Esophagus muscularis mucosa (tissue), 3 donors: ENCODE measurements at regions not wholly inside any gene's neighbourhood (a gene's known extent, or its start where the extent isn't known, plus 50 kb on each side); places are given as distances from the start of the nearest gene placed in this dataset.

ENCODE experiments used
- POLR2A ChIP-seq: fragments of 450-650 bp; IDR thresholded peaks from one replicate; pipeline ENCODE4 v1.6.1; 2017; ENCODE audit warnings: antibody characterized with exemption, moderate library complexity, mild to moderate bottlenecking, low read depth
- TF ChIP-seq, protein P1 (sequence below), 3 experiments: fragments of 200-600 bp in 2 of 3; fragments of 450-650 bp in 1 of 3; sonication (generic) in 2 of 3; IDR thresholded peaks; one replicate each; pipeline ENCODE4 v1.5.1; 2017 to 2019; ENCODE audit warnings: antibody characterized with exemption in 3 of 3, mild to moderate bottlenecking in 2 of 3, moderate library complexity in 1 of 3

- TF ChIP-seq, protein P1, sequence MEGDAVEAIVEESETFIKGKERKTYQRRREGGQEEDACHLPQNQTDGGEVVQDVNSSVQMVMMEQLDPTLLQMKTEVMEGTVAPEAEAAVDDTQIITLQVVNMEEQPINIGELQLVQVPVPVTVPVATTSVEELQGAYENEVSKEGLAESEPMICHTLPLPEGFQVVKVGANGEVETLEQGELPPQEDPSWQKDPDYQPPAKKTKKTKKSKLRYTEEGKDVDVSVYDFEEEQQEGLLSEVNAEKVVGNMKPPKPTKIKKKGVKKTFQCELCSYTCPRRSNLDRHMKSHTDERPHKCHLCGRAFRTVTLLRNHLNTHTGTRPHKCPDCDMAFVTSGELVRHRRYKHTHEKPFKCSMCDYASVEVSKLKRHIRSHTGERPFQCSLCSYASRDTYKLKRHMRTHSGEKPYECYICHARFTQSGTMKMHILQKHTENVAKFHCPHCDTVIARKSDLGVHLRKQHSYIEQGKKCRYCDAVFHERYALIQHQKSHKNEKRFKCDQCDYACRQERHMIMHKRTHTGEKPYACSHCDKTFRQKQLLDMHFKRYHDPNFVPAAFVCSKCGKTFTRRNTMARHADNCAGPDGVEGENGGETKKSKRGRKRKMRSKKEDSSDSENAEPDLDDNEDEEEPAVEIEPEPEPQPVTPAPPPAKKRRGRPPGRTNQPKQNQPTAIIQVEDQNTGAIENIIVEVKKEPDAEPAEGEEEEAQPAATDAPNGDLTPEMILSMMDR (IDR thresholded peaks at IDR 0.05) = no peak
- TF ChIP-seq POLR2A = no peak
Observed at GRCh38 chr12:124115496-124115895, 142.5 kb downstream of the ZNF664 start.
